Endothelial cell of umbilical vein (primary cell): ENCODE measurements at regions not wholly inside any gene's neighbourhood (a gene's known extent, or its start where the extent isn't known, plus 50 kb on each side); places are given as distances from the start of the nearest gene placed in this dataset.

Experiments
- BruUV-seq: library from RNA; stranded (reverse); fragments of 400-500 nt; replicated peaks from 2 replicates; lab custom pipeline; 2021; lab: Mats Ljungman, UMichigan
- CTCF ChIA-PET: fragments of 300-600, 350-600 bp; sonication (Branson Sonifier 250); formaldehyde crosslinking; loops from one replicate; lab custom pipeline; 2021; ENCODE audit warnings: antibody characterized with exemption, inconsistent platforms; lab: Charles Lee
- POLR2A ChIA-PET: fragments of 300-600, 350-600 bp; sonication (Branson Sonifier 250); formaldehyde crosslinking; loops from one replicate; lab custom pipeline; 2021; ENCODE audit warnings: antibody characterized with exemption, inconsistent platforms; lab: Charles Lee
- DNase-seq: peaks from one replicate; pipeline ENCODE4 v3.0.0-alpha.2; 2011; ENCODE audit warnings: low read depth, low spot score
- FAIRE-seq: peaks from 2 replicates; lab custom pipeline; 2011; peaks lifted over from hg19 to GRCh38; lab: Jason Lieb, UNC
- H2AFZ ChIP-seq: 2 replicates; pipeline ENCODE4 v1.6.0; 2012; ENCODE audit warnings: low read depth, low read length, control low read depth, inconsistent platforms
- H3K27ac ChIP-seq: 2 replicates; pipeline ENCODE4 v1.5.1; 2011; ENCODE audit warnings: low read depth, mild to moderate bottlenecking, control low read depth, low read length, moderate library complexity; ENCODE audit not compliant: insufficient read depth
- H3K27me3 ChIP-seq, 2 experiments: 2 replicates each; pipeline versions ENCODE4 v1.6.0 to v1.6.1; 2011; ENCODE audit warnings: low read length in 2 of 2, mixed read lengths in 1 of 2; ENCODE audit not compliant: control insufficient read depth in 2 of 2, insufficient read depth in 2 of 2
- H3K36me3 ChIP-seq, 2 experiments: 2 replicates in 1 of 2; 3 replicates in 1 of 2; pipeline ENCODE4 v1.5.1; 2011; ENCODE audit warnings: low read length in 2 of 2, mild to moderate bottlenecking in 1 of 2, moderate library complexity in 1 of 2; ENCODE audit not compliant: control insufficient read depth in 2 of 2, insufficient read depth in 2 of 2; ENCODE audit errors: extremely low read depth in 1 of 2
- H3K4me1 ChIP-seq: 3 replicates; pipeline ENCODE4 v1.5.1; 2011; ENCODE audit warnings: mild to moderate bottlenecking, low read length; ENCODE audit not compliant: control insufficient read depth, insufficient read depth; ENCODE audit errors: extremely low read depth
- H3K4me2 ChIP-seq: 2 replicates; pipeline ENCODE4 v1.6.1; 2011; ENCODE audit warnings: low read length, control low read depth, mixed read lengths; ENCODE audit not compliant: insufficient read depth
- H3K4me3 ChIP-seq, 3 experiments: fragments of 200-600 bp in 1 of 3; sonication (generic), shearing (Covaris generic) in 1 of 3; replicated peaks in 1 of 3; 2 replicates each; pipeline ENCODE4 v1.5.1; 2011 to 2016; ENCODE audit warnings: control low read depth in 3 of 3, low read length in 3 of 3, mild to moderate bottlenecking in 2 of 3, inconsistent platforms in 1 of 3, low read depth in 1 of 3, moderate library complexity in 1 of 3; ENCODE audit not compliant: insufficient read depth in 1 of 3
- H3K79me2 ChIP-seq: 2 replicates; pipeline ENCODE4 v1.6.0; 2012; ENCODE audit warnings: low read length, inconsistent platforms; ENCODE audit not compliant: control insufficient read depth, insufficient read depth
- H3K9ac ChIP-seq: replicated peaks from 2 replicates; pipeline ENCODE3; 2011; ENCODE audit warnings: low read length, control low read depth; ENCODE audit not compliant: insufficient read depth; ENCODE audit errors: extremely low read depth
- H3K9me1 ChIP-seq: replicated peaks from 3 replicates; pipeline ENCODE4 v1.6.0; 2011; ENCODE audit warnings: mild to moderate bottlenecking, low read length; ENCODE audit not compliant: control insufficient read depth, insufficient read depth; ENCODE audit errors: extremely low read depth
- H3K9me3 ChIP-seq: replicated peaks from 2 replicates; pipeline ENCODE4 v1.5.1; 2012; ENCODE audit warnings: low read length, inconsistent platforms; ENCODE audit not compliant: control insufficient read depth, insufficient read depth
- H4K20me1 ChIP-seq: replicated peaks from 2 replicates; pipeline ENCODE3; 2011; ENCODE audit warnings: mild to moderate bottlenecking, low read length; ENCODE audit not compliant: control insufficient read depth, insufficient read depth; ENCODE audit errors: extremely low read depth
- CTCF ChIP-seq, 2 donors: IDR thresholded peaks; 1 replicate in 1 of 2; 2 replicates in 1 of 2; pipeline ENCODE4 v1.5.1; 2011; ENCODE audit warnings: low read length in 2 of 2, mild to moderate bottlenecking in 2 of 2, moderate library complexity in 2 of 2, control low read depth in 1 of 2, inconsistent platforms in 1 of 2, low read depth in 1 of 2; ENCODE audit not compliant: insufficient read depth in 1 of 2; ENCODE audit errors: extremely low read depth in 1 of 2
- EZH2 ChIP-seq: IDR thresholded peaks from 2 replicates; pipeline ENCODE4 v1.6.1; 2012; ENCODE audit warnings: borderline replicate concordance, low read depth, mild to moderate bottlenecking, moderate library complexity, low read length, inconsistent platforms; ENCODE audit not compliant: severe bottlenecking
- FOS ChIP-seq: IDR thresholded peaks from 2 replicates; pipeline ENCODE4 v1.6.1; 2011; ENCODE audit warnings: mild to moderate bottlenecking, low read length, moderate library complexity, borderline replicate concordance; ENCODE audit not compliant: insufficient read depth
- GATA2 ChIP-seq: IDR thresholded peaks from 2 replicates; pipeline ENCODE4 v1.7.0; 2011; ENCODE audit warnings: low read depth, mild to moderate bottlenecking, moderate library complexity, mixed read lengths, low read length; ENCODE audit not compliant: insufficient read length, insufficient read depth
- JUN ChIP-seq: IDR thresholded peaks from 2 replicates; pipeline ENCODE4 v1.6.1; 2011; ENCODE audit warnings: borderline replicate concordance, low read depth; ENCODE audit not compliant: insufficient read length, insufficient read depth
- MYC ChIP-seq: IDR thresholded peaks from one replicate; pipeline ENCODE4 v1.6.1; 2011; ENCODE audit warnings: mild to moderate bottlenecking, low read depth, low read length
- POLR2A ChIP-seq: IDR thresholded peaks from 2 replicates; pipeline ENCODE4 v1.6.1; 2012; ENCODE audit warnings: low read depth, mild to moderate bottlenecking, control low read depth, low read length
- POLR2AphosphoS5 ChIP-seq: IDR thresholded peaks from 2 replicates; pipeline ENCODE4 v1.6.1; 2012; ENCODE audit warnings: low read depth, mild to moderate bottlenecking, control low read depth, low read length, moderate library complexity; ENCODE audit not compliant: insufficient read depth
- dilution Hi-C: fragments of 300-500 bp; cut with MboI; formaldehyde crosslinking; loops from one replicate; pipeline ENCODE4 v1.15.0; 2019; ENCODE audit warnings: low sequenced_read_pairs; ENCODE audit not compliant: extremely low pct_ligation_motif_present
- intact Hi-C: fragments of 100-400 bp; cut with micrococcal nuclease; formaldehyde crosslinking; loops from one replicate; pipeline ENCODE4 v1.10.0; 2022

- H3K4me2 ChIP-seq: no peak overlapping the region
- no peak for DNase-seq
- dilution Hi-C loops (no loop called here), intact Hi-C loops (no loop called here)
- no peak overlapping the region for H2AFZ ChIP-seq
- no peaks in the 10 kb centered on the region for H3K4me1 ChIP-seq
- no peak overlapping the region for H3K4me3 ChIP-seq
- no peaks in the 10 kb centered on the region for H3K9me3 ChIP-seq
- no peaks in the 10 kb centered on the region for H4K20me1 ChIP-seq
- no peaks in the 10 kb centered on the region for H3K36me3 ChIP-seq
- H3K79me2 ChIP-seq: no peaks in the 10 kb centered on the region
- FAIRE-seq: no peak
- no TSS peak for BruUV-seq
- TF ChIP-seq CTCF (IDR thresholded peaks at IDR 0.05; ENCODE audit: extremely low read depth in 1 of 2, insufficient read depth in 1 of 2, low read depth in 1 of 2, low read length in 2 of 2) (no peak), MYC (no peak), FOS (no peak), GATA2 (no peak), JUN (no peak)
- no peak overlapping the region for H3K27ac ChIP-seq
- no peaks in the 10 kb centered on the region for H3K27me3 ChIP-seq
- H3K9me1 ChIP-seq: no peaks in the 10 kb centered on the region
- POLR2A ChIA-PET: no interaction called here
- CTCF ChIA-PET: no interaction called here
- no peak overlapping the region for H3K9ac ChIP-seq
These were observed 84.3 kb downstream of the TEX29 start for GRCh38 chr13:111404746-111405145.

GRCh38 chr13:111406636-111407035 lies 86.2 kb downstream of the TEX29 start:
- CTCF ChIA-PET: interaction anchor here (1.3 kb wide), 1 partner anchor 23 kb away, joined by 3 read pairs; no protein-coding TSS in a partner anchor

More at GRCh38 chr13:111406636-111407035, 86.2 kb downstream of the TEX29 start:
- no peaks in the 10 kb centered on the region for H3K79me2 ChIP-seq
- H3K27me3 ChIP-seq: peaks cover 1 to 2% of the 10 kb centered on the region in 2 experiments
- BruUV-seq: no TSS peak
- H3K27ac ChIP-seq: no peak overlapping the region
- no peak overlapping the region for H3K9ac ChIP-seq
- TF ChIP-seq GATA2 (no peak), POLR2AphosphoS5 (no peak), FOS (no peak), JUN (no peak), MYC (no peak), EZH2 (no peak), POLR2A (no peak), CTCF (IDR thresholded peaks at IDR 0.05; ENCODE audit: extremely low read depth in 1 of 2, insufficient read depth in 1 of 2, low read depth in 1 of 2, low read length in 2 of 2) (no peak)
- no peak overlapping the region for H3K4me3 ChIP-seq
- no peaks in the 10 kb centered on the region for H4K20me1 ChIP-seq
- H3K9me3 ChIP-seq: no peaks in the 10 kb centered on the region
- intact Hi-C loops: no loop called here
- no peak overlapping the region for H2AFZ ChIP-seq
- no peaks in the 10 kb centered on the region for H3K4me1 ChIP-seq
- H3K4me2 ChIP-seq: no peak overlapping the region
- no peaks in the 10 kb centered on the region for H3K36me3 ChIP-seq
- no peak for FAIRE-seq
- no peak for DNase-seq
- POLR2A ChIA-PET: no interaction called here
- no peaks in the 10 kb centered on the region for H3K9me1 ChIP-seq
- dilution Hi-C loops: no loop called here
